ENCODE measurements at regions not wholly inside any gene's neighbourhood (a gene's known extent, or its start where the extent isn't known, plus 50 kb on each side); places are given as distances from the start of the nearest gene placed in this dataset.

- H3K27ac Mint-ChIP-seq: no peak overlapping the region
- H3K9me3 Mint-ChIP-seq (ENCODE audit: low read depth): peaks cover 3% of the 10 kb centered on the region
- H3K36me3 Mint-ChIP-seq (ENCODE audit: insufficient read depth): no peaks in the 10 kb centered on the region
- TF ChIP-seq CTCF (IDR thresholded peaks at IDR 0.05; ENCODE audit: unreplicated experiment): no peak
- DNase-seq (ENCODE audit: low spot score, unreplicated experiment): no peak
- H3K27me3 Mint-ChIP-seq: peaks cover 25% of the 10 kb centered on the region
- no peak overlapping the region for H3K4me3 Mint-ChIP-seq (ENCODE audit: low read depth)
- H3K4me1 Mint-ChIP-seq (ENCODE audit: low read depth): peaks cover 8% of the 10 kb centered on the region
Observed at GRCh38 chr5:74261866-74262265, 378.7 kb downstream of the ENC1 start.

- Mint-ChIP-seq H3K4me3 (ENCODE audit: low read depth) (no peak overlapping the region), H3K4me1 (ENCODE audit: low read depth) (peaks cover 8% of the 10 kb centered on the region), H3K27me3 (peaks cover 27% of the 10 kb centered on the region), H3K36me3 (ENCODE audit: insufficient read depth) (no peaks in the 10 kb centered on the region), H3K9me3 (ENCODE audit: low read depth) (peaks cover 3% of the 10 kb centered on the region), H3K27ac (no peak overlapping the region)
- TF ChIP-seq CTCF (IDR thresholded peaks at IDR 0.05; ENCODE audit: unreplicated experiment): no peak
- no peak for DNase-seq (ENCODE audit: low spot score, unreplicated experiment)
Observed at GRCh38 chr5:74261421-74261820, 379.1 kb downstream of the ENC1 start.

- DNase-seq (ENCODE audit: low spot score, unreplicated experiment): no peak
- no peaks in the 10 kb centered on the region for H3K9me3 Mint-ChIP-seq (ENCODE audit: low read depth)
- no peak for TF ChIP-seq CTCF (IDR thresholded peaks at IDR 0.05; ENCODE audit: unreplicated experiment)
- H3K4me1 Mint-ChIP-seq (ENCODE audit: low read depth): peaks cover 8% of the 10 kb centered on the region
- no peak overlapping the region for H3K4me3 Mint-ChIP-seq (ENCODE audit: low read depth)
- H3K27ac Mint-ChIP-seq: no peak overlapping the region
- H3K36me3 Mint-ChIP-seq (ENCODE audit: insufficient read depth): no peaks in the 10 kb centered on the region
- peaks cover 27% of the 10 kb centered on the region for H3K27me3 Mint-ChIP-seq
Observed at GRCh38 chr5:74259572-74259971, 381.0 kb downstream of the ENC1 start.

GRCh38 chr5:74258314-74258665 lies 382.2 kb downstream of the ENC1 start:
- no peaks in the 10 kb centered on the region for H3K36me3 Mint-ChIP-seq (ENCODE audit: insufficient read depth)
- DNase-seq (ENCODE audit: low spot score, unreplicated experiment): no peak
- peaks cover 8% of the 10 kb centered on the region for H3K4me1 Mint-ChIP-seq (ENCODE audit: low read depth)
- H3K9me3 Mint-ChIP-seq (ENCODE audit: low read depth): no peaks in the 10 kb centered on the region
- H3K27ac Mint-ChIP-seq: no peak overlapping the region
- TF ChIP-seq CTCF (IDR thresholded peaks at IDR 0.05; ENCODE audit: unreplicated experiment): no peak
- H3K4me3 Mint-ChIP-seq (ENCODE audit: low read depth): no peak overlapping the region
- peaks cover 27% of the 10 kb centered on the region for H3K27me3 Mint-ChIP-seq

- Mint-ChIP-seq H3K36me3 (ENCODE audit: insufficient read depth) (no peaks in the 10 kb centered on the region), H3K4me3 (ENCODE audit: low read depth) (no peak overlapping the region), H3K27me3 (peaks cover 27% of the 10 kb centered on the region), H3K4me1 (ENCODE audit: low read depth) (peaks cover 8% of the 10 kb centered on the region), H3K9me3 (ENCODE audit: low read depth) (no peaks in the 10 kb centered on the region), H3K27ac (no peak overlapping the region)
- TF ChIP-seq CTCF (IDR thresholded peaks at IDR 0.05; ENCODE audit: unreplicated experiment): no peak
- no peak for DNase-seq (ENCODE audit: low spot score, unreplicated experiment)
Observed at GRCh38 chr5:74257645-74258313, 382.7 kb downstream of the ENC1 start.
